GM12875 (cell line): ENCODE measurements at regions not wholly inside any gene's neighbourhood (a gene's known extent, or its start where the extent isn't known, plus 50 kb on each side); places are given as distances from the start of the nearest gene placed in this dataset.

Experiments used
- H3K4me3 ChIP-seq: one replicate; pipeline ENCODE4 v1.5.1; 2011; ENCODE audit warnings: low read depth, low read length, control low read depth
- CTCF ChIP-seq: IDR thresholded peaks from 2 replicates; pipeline ENCODE4 v1.5.1; 2011; ENCODE audit warnings: low read depth, mild to moderate bottlenecking, control low read depth, inconsistent platforms, low read length, moderate library complexity, borderline replicate concordance; ENCODE audit not compliant: insufficient read depth

- no peak overlapping the region for H3K4me3 ChIP-seq
- TF ChIP-seq CTCF = no peak
Measured at GRCh38 chr12:39062266-39062996, 157.0 kb upstream of the CPNE8 start.

GRCh38 chr12:39061576-39061975 is 156.2 kb upstream of the CPNE8 start:
- no peak overlapping the region for H3K4me3 ChIP-seq
- no peak for TF ChIP-seq CTCF

- TF ChIP-seq CTCF = no peak
- no peak overlapping the region for H3K4me3 ChIP-seq
Measured at GRCh38 chr12:39048395-39048794, 143.0 kb upstream of the CPNE8 start.

- no peak overlapping the region for H3K4me3 ChIP-seq
- TF ChIP-seq CTCF = no peak
Measured at GRCh38 chr12:39047539-39048262, 142.3 kb upstream of the CPNE8 start.

GRCh38 chr12:39044754-39045153 is 139.4 kb upstream of the CPNE8 start:
- TF ChIP-seq CTCF = no peak
- no peak overlapping the region for H3K4me3 ChIP-seq

- no peak for TF ChIP-seq CTCF
- H3K4me3 ChIP-seq = no peak overlapping the region
Measured at GRCh38 chr12:39043424-39043822, 138.0 kb upstream of the CPNE8 start.

- TF ChIP-seq CTCF = no peak
- no peak overlapping the region for H3K4me3 ChIP-seq
Measured at GRCh38 chr12:39040275-39040674, 134.9 kb upstream of the CPNE8 start.
